Epithelial cell of prostate (primary cell): ENCODE measurements at regions not wholly inside any gene's neighbourhood (a gene's known extent, or its start where the extent isn't known, plus 50 kb on each side); places are given as distances from the start of the nearest gene placed in this dataset.
"Not testable (repeated sequence)": the region's sequence is repeated elsewhere in the genome, so short reads cannot be mapped to it uniquely, and the experiment has no call there.

Experiments
- DNase-seq: peaks from one replicate; pipeline ENCODE4 v3.0.0-alpha.2; 2011; ENCODE audit warnings: low read depth, low spot score
- H3K27ac ChIP-seq: fragments of 450-650 bp; 2 replicates; pipeline ENCODE4 v1.5.1; 2017; ENCODE audit warnings: mild to moderate bottlenecking

DNA sequence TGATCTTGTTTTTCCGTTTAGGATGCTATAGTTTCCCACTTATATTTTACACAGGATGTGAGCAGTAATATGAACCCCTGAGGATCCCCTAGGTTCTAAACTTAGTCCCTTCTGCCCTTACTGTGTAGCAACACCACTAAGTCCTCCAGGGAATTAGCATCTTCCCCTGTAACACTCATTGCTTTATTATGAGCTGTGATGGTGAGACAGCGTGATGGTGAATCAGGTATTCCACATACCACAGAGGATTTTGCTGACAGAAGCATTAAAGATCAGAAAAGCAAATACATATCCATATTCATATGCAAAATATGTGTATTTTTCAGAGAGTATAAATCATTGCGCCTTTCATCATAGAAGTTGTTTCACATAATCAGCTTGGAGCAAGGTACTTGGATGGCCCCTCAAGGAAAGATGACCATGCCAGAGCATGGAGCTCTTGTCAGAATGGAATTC lies 317.0 kb downstream of the ICE1 start:
- H3K27ac ChIP-seq: no peak overlapping the region
- no peak for DNase-seq

DNA sequence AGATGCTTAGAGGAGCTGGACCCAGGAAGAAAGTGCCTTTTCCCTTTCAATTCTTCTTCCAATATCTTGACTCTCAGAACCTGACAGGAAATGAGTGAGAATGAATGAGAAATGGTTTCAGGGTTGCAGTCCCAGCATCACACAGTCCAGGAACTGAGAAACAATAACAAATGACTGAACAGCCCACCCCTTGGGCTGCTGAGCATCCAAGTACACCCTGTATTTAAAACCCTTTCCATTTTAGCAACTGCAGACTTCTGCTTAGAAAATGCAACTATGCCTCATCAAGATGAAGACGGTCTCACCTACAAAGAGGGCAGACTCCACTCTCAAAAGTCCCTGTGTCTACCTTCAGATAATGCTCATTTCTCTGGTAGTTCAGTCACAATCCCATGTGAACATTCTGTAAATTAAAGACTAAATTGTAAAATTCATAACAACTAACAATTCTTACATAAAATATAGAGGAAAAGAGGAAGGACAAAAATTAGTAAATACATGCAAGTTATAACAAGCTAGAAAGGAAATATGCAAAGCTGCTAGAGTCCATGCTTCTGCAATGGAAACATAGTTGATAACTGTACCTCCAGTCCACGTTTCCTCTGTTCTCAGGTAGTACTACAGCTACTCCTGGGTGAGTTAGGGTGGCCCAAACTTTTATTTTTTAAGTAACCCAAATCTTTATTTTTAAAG lies 316.5 kb downstream of the ICE1 start:
- DNase-seq: no peak
- H3K27ac ChIP-seq: no peak overlapping the region

DNA sequence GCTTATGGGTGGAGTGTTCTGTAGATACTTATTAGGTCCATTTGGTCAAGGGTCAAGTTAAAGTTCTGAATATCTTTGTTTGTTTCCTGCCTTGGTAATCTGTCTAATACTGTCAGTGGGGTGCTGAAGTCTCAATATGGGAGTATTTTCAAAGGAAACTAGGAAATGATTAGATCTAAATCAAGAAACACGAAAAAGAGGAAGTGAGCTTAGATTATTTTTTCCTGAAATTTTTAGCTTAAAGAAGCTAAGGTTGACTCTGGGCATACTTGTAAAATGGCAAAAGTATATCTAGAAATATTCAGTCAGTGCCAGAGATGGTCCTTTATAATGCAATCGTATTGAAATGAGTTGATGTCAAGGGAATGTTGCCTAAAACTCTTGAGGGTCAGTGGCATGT lies 313.5 kb downstream of the ICE1 start:
- H3K27ac ChIP-seq: no peak overlapping the region

DNA sequence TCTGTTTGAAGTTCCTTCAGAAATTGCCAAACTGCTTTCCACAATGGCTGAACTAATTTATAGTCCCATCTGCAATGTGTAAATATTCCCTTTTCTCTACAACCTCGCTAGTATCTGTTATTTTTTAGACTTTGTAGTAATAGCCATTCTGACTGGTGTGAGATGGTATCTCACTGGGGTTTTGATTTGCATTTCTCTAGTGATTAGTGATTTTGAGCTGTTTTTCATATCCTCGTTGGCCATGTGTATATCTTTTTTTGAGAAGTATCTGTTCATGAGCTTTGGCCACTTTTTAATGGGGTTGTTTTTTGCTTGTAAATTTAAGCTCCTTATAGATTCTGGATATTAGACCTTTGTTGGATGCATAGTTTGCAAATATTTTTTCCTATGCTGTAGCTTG lies 310.6 kb downstream of the ICE1 start:
- H3K27ac ChIP-seq, DNase-seq: not testable (repeated sequence)

More for the DNA sequence above, 313.5 kb downstream of the ICE1 start:
- DNase-seq: no peak

DNA sequence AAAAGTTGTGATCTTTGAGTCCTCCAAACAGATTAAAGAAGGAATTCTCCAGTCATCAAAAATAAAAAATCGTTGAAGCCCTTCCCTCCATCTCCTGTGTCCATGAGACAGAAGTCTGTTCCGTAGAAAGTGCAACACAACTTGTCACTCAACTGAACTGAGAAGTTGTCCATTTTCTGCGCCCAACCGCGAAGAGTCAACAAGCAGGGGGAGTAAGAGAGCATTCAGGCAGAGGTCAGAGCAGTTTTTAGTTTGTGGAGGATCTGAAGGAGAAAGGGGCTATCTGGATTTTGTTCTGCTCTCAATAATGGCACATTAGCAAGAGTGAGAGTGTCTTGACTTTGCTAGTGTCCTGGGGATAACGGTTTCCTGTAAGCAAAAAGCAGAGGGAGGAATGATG lies 303.9 kb downstream of the ICE1 start:
- H3K27ac ChIP-seq: no peak overlapping the region
- no peak for DNase-seq

DNA sequence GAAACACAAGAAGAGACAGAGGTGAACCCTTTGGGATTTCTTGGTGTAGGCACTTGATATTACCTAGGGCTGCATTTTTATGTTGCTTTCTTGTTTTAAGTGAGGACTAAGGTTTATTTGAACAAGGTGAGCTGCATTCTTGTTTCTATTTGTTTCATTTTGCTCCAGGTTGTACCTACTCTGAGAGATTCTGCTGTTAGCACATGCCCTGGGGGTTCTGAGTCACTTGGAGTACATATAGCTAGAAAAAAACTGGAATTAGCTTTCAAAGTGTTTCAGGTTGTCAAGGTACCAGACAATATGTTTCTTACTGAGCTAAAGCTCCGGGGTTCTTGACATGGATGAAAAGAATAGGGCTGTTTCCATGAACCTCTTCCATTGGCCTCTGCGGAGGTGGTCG lies 299.4 kb downstream of the ICE1 start:
- no peak for DNase-seq
- H3K27ac ChIP-seq: no peak overlapping the region

DNA sequence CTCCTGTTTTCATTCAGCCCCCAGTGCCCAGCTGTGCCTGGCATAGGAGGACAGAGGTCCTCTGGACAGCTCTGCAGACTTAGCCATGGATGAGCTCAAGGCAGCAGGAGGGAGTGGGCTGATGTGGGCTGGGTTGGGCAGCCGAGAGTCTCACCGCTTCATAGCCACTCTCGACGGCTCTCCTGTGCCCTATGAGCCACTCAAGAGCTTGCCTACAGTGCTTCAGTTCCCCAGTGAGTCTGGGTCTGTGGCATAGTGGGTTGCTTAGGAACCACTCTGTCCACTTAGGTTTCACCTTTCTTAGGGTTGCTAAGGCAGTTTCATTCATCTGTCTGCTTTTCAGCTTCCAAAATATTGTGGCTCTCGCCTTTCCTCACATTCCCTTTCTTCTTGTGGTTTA lies 296.8 kb downstream of the ICE1 start:
- no peak overlapping the region for H3K27ac ChIP-seq
- no peak for DNase-seq

DNA sequence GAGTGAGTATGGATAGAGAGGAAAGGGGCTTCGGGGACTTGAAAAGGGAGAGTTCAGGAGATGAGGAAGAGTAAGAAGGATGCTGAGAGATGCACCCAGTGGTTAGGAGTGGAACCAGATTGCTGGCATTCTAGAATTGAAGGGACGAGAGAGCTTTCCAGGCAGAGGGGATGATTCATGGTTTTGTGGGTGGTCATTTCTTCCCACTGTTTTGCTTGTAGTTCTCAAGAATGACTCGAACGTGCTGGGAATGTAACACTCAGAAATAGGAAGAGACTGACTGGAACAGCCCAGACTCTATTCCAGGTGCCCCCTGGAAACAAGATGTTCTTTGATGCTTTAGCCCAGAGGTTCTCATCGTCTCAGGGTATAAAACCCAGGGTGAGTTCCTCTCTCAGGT lies 294.2 kb downstream of the ICE1 start:
- no peak overlapping the region for H3K27ac ChIP-seq
- no peak for DNase-seq

DNA sequence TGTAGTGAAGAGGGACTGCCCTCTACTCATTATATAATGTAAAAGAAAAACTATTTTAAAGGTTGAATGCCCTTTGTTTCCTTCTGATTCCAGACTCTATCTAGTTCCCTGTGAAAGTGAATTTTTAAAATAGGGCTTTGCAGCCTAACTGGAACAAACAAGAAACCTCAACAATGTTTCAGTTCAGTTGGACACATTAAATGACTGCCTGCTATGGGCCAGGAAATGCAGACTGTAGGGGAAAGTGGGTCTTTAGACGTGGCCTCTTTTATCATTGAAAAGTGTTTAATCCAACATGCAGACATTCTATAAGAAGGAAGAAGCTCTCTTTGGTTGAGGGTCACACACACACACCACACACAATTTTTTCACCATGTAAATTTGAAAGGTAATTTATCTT lies 289.1 kb downstream of the ICE1 start:
- DNase-seq: no peak
- H3K27ac ChIP-seq: no peak overlapping the region

DNA sequence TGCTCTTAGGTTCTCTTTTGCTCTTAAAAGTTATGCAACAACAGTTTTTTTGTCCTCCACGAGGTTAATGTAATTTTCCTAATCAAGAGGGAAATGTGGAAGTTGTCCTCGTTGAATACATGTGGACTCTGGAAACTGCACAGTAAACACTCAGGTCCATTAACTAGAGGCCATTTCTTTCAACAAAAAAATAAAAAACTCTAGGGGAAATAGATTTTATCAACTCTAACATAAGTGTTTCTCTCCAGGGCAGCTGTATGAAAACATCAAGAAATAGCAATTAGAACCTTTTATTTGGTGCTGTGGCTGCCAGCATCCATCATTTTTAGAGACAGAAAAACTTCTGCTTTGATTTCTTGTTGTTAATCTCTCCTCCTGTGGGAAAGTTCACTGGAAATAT lies 288.6 kb downstream of the ICE1 start:
- no peak for DNase-seq
- H3K27ac ChIP-seq: no peak overlapping the region

DNA sequence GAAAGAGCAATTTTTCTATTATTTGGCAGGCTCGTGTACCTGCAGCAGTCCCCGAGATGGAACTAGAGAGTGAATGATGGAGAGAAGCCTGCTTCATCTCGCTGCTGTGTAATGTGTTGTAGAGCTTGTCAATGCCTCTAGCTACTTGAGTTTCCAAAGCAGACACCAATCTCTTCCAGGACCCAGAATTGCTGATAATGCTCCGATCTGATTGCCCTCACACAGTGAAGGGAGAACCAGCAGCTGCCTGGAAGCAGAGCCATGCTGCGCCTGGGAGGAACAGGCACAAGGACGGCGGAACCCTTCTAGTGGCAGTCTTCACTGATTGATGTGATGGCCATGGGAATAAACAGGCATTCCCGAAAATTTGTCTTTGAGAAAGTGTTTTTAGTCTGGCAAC lies 288.0 kb downstream of the ICE1 start:
- no peak for DNase-seq
- H3K27ac ChIP-seq: no peak overlapping the region

DNA sequence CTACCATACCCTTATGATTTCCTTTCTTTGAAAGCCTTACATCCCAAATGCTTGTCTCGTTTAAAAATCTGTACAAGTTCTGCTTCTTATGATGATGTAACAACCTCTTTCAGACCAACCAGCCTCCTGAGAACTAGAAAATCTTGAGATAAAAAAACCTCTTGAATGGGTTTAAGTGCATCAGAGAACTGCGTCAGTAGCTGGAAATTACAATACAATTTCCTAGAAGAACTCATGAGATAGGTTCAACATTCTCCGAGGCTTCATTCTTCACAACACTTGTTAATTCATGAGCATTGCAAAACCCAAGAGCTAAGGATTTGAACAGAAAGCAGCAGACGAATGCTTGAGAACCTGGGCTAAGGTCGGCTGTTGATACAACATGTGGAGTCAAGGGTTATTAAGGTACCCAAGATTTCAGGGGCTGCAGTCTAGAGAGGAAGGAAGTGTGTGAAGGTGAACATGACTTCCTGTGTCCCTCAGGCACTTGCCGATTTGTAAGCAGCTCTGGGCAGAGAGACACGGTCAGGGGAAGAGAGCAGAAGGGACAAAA lies 286.0 kb downstream of the ICE1 start:
- H3K27ac ChIP-seq: no peak overlapping the region
- no peak for DNase-seq

DNA sequence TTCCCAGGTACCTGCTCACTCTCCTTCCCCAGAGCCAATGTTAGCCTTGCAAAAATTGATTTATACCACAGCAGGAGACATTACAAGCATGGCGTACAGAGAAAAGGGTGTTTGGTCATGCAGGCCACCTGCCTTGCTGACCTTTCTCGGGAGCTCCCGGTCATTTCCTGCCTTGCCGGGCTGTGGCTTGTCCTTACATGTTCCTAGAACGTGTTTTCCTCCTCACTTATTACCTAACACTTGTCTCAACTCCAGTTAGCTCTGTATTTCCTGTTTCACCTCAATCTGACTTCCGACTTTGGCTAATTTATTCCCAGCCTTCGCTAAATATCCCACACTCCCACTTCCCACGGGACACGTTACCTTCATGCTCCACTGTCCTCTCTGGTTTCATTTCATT lies 282.5 kb downstream of the ICE1 start:
- no peak for DNase-seq
- no peak overlapping the region for H3K27ac ChIP-seq

DNA sequence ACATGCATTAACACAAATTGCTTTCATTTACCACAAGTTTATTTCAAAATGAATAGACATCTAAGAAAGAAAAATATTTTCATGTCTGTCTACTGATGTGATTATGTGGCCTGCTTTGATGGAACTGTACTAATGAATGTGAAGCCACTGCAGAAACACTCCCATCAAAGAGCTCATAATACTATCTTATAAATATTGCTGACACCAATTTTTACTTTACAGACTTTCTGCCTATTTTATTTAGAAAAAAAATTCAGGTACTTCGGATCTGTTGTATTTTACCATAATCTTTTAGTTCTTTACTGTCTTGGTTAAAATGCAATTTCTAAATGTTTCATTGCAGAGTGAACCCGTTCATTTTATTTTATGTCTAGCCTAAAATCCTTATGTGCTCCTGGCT lies 281.9 kb downstream of the ICE1 start:
- DNase-seq: no peak
- no peak overlapping the region for H3K27ac ChIP-seq

DNA sequence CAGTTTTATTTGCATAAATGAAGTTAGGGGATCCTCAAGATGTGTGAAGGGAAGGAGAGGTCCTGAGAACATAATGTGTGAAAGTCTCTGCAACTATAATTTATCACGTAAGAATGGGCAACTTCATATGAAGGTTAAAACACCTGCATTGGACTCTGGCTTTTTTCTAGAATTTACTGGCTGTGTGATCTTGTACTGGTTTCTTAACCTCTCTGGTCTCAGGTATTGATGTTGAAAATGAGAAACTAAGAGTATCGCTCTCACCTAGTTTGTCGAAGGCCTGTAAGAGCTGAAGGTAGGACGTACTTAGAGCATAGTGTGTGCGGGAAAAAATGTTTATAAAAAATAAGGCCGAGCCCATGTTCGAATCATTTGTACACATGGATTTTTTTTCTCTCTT lies 280.5 kb downstream of the ICE1 start:
- no peak overlapping the region for H3K27ac ChIP-seq
- DNase-seq: no peak

DNA sequence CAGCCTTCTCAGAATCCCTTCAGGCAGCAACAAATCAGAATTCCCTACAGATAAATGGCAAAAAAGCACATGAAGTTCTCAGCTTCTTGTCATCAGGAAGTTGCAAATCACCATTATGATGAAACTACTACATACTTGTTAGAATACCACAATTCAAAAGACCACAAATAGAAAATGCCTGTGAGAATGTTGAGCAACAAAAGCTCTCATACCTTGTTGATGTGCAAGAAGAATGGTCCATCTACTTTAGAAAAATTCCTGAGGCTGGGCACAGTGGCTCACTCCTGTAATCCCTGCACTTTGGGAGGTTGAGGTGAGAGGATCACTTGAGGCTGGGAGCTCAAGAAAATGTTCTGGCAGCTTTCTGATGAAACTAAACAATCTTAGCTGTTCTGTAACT lies 278.1 kb downstream of the ICE1 start:
- H3K27ac ChIP-seq: no peak overlapping the region
- no peak for DNase-seq

DNA sequence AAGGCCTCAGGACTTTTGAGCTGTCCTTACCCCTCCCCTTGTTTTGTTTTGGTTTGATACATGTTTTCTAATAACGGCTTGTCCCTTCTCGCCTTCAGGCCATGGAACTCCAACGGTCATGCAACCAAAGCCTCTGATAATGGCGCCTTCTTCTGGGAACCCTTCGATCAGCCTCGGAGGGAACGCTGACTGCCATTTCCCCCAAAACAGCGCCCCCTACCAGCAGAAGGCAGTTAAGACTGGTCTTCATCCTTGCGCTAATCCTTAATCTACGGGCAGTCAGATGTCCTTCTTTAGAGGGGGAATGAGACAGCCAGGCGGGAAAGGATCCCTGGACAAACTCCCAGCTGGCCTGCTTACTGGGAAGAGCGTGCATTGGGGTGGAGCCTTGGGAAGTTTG lies 276.6 kb downstream of the ICE1 start:
- no peak for DNase-seq

DNA sequence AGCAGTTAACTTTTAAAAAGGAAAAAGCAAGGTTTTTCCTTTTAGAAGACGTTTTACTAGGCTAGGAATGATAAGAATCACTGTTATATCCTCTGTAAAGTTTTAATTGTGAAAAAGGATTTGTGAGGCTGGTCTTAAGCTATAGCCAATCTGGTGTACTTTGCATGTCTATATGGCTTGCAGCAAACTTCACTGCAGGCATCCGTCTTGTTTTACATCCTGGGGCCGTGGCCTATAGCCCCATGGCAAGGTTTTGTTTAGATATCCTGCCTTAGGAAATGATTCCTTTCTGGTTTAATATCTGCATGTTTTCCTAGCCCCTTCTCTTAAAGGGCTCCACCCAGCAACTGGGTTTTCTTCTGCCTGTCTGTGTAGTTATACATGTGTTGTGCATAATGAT lies 272.8 kb downstream of the ICE1 start:
- DNase-seq: no peak
- H3K27ac ChIP-seq: no peak overlapping the region

More for the DNA sequence above, 276.6 kb downstream of the ICE1 start:
- H3K27ac ChIP-seq: no peak overlapping the region

DNA sequence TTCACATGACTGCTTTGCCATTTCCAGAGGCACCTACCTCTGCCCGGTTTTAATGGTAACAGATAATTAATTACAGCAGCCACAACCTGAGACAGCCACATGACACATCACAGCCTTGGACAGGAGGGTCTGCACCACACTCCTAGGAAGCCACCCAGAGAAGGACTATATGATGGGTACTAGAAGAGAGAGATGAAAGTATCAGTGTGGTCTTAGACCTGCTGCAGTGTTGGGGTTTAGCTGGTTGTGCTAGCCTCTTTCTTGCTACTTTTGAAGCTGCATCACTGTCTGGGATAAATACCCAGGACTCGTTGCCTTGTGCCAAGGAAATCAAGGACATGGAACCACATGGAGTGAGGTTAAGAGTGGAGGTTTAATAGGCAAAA lies 266.4 kb downstream of the ICE1 start:
- H3K27ac ChIP-seq: no peak overlapping the region
- DNase-seq: no peak

DNA sequence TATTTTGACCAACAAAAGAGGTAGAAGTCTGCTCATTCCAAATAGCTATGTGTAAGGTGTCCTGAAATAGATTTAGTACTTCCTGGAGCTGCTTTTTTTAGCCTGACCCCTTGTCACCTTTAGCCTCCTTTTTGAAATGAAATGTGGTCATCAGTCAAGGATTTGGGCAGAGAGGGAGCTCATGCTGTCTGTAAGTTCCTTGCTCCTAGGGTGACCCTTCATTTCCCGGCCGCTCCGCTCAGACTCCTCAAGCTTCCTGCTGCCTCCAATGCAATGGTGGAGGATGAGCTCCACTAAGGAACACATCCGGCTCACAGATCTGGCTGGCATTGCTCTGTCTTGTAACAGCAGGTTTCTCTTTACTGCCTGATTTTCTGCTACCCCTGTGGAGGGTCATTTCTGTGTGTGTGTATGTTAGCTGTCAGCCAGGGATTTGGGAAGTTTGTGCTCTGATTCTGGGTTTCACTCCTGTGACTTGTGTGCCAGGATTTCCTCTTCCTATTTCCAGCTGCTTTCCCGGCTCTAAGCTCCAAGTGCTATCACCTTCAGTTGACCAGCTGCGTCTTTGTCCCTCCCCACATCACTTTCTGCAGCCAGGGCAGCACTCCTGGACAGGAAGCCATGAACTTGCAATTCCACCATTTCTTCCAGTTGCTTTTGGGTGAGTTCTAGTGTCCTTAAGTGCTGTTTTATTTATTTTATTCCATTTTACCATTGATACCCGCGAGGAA lies 265.9 kb downstream of the ICE1 start:
- H3K27ac ChIP-seq: no peak overlapping the region
- no peak for DNase-seq

DNA sequence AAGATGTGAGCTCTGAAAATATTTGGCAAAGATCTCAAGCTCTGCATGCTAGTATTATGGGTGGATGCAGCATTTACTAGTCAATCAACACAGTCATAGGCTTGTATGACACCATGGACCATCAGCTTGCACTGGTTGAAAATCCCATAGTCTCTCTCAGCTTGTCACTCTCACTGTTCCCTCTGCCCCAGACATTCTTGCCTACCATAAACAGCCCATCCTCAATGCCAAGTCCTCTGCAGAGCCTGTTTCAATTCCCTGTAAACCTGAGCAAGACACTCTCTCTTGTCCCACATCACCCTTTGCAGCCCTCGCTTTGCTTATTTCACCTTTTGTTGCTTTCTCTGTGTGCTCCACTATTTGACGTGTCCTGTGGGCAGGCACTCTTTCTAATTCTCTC lies 264.6 kb downstream of the ICE1 start:
- no peak overlapping the region for H3K27ac ChIP-seq
- no peak for DNase-seq

DNA sequence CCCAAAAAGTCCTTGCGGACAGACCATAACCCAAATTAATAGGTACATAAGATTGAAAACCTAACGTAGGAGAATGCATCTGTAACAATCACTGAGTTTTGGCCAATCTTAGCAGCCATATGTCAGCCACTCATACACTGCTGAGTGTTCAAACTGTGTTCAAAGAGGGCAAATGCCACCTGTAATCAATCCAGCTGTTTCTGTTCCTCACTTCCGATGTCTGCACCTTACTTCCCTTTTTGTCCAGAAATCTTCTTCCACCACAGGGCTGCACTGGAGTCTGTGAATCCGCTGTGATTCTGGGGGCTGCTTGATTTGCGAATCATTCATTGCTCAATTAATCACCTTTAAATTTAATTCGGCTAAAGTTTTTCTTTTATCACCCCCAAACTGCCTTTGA lies 263.9 kb downstream of the ICE1 start:
- H3K27ac ChIP-seq: no peak overlapping the region
- DNase-seq: no peak
